HG03066 (cell line): ENCODE measurements at regions not wholly inside any gene's neighbourhood (a gene's known extent, or its start where the extent isn't known, plus 50 kb on each side); places are given as distances from the start of the nearest gene placed in this dataset.

ENCODE experiments used
- ATAC-seq: cut with Tn5 transposase; IDR thresholded peaks from one replicate; pipeline ENCODE4 v1.9.1; 2021; ENCODE audit warnings: low read depth; ENCODE audit not compliant: unreplicated experiment

- ATAC-seq: no peak
Observed at GRCh38 chr1:181366910-181367309, 116.4 kb upstream of the CACNA1E start.

GRCh38 chr1:181369416-181369815 is 113.9 kb upstream of the CACNA1E start:
- ATAC-seq: no peak

- ATAC-seq: no peak
Observed at GRCh38 chr1:181383695-181384094, 99.6 kb upstream of the CACNA1E start.

- no peak for ATAC-seq
Observed at GRCh38 chr1:181386340-181386739, 97.0 kb upstream of the CACNA1E start.

- no peak for ATAC-seq
Observed at GRCh38 chr1:181386951-181387350, 96.4 kb upstream of the CACNA1E start.

- no peak for ATAC-seq
Observed at GRCh38 chr1:181387702-181388101, 95.6 kb upstream of the CACNA1E start.

- no peak for ATAC-seq
Observed at GRCh38 chr1:181390410-181391077, 92.8 kb upstream of the CACNA1E start.

GRCh38 chr1:181391301-181391900 is 91.9 kb upstream of the CACNA1E start:
- ATAC-seq: no peak

GRCh38 chr1:181392133-181392532 is 91.2 kb upstream of the CACNA1E start:
- no peak for ATAC-seq

GRCh38 chr1:181392613-181393220 is 90.6 kb upstream of the CACNA1E start:
- ATAC-seq: no peak

- ATAC-seq: no peak
Observed at GRCh38 chr1:181394766-181395165, 88.6 kb upstream of the CACNA1E start.

GRCh38 chr1:181396171-181396670 is 87.1 kb upstream of the CACNA1E start:
- ATAC-seq: no peak

GRCh38 chr1:181396811-181397210 is 86.5 kb upstream of the CACNA1E start:
- no peak for ATAC-seq

GRCh38 chr1:181397845-181398244 is 85.5 kb upstream of the CACNA1E start:
- ATAC-seq: peak; percentile 57

GRCh38 chr1:181398544-181398943 is 84.8 kb upstream of the CACNA1E start:
- peak; percentile 91 for ATAC-seq

- ATAC-seq: no peak
Observed at GRCh38 chr1:181405584-181405983, 77.7 kb upstream of the CACNA1E start.

GRCh38 chr1:181406989-181407388 is 76.3 kb upstream of the CACNA1E start:
- no peak for ATAC-seq

GRCh38 chr1:181409981-181410380 is 73.3 kb upstream of the CACNA1E start:
- no peak for ATAC-seq

- no peak for ATAC-seq
Observed at GRCh38 chr1:181412746-181413145, 70.6 kb upstream of the CACNA1E start.

- no peak for ATAC-seq
Observed at GRCh38 chr1:181413195-181413815, 70.0 kb upstream of the CACNA1E start.

GRCh38 chr1:181413836-181414235 is 69.5 kb upstream of the CACNA1E start:
- no peak for ATAC-seq
